Loucy (cell line): ENCODE measurements at regions not wholly inside any gene's neighbourhood (a gene's known extent, or its start where the extent isn't known, plus 50 kb on each side); places are given as distances from the start of the nearest gene placed in this dataset.
"Not testable (repeated sequence)": the region's sequence is repeated elsewhere in the genome, so short reads cannot be mapped to it uniquely, and the experiment has no call there.

Experiments
- H2AFZ ChIP-seq: fragments of 200-600 bp; sonication (generic); 2 replicates; pipeline ENCODE4 v1.6.0; 2016; ENCODE audit warnings: antibody characterized with exemption, mild to moderate bottlenecking, low read length, moderate library complexity
- H3F3A ChIP-seq: fragments of 200-600 bp; 2 replicates; pipeline ENCODE4 v1.6.0; 2016; ENCODE audit warnings: antibody characterized with exemption, low read depth, mild to moderate bottlenecking
- H3K27me3 ChIP-seq: fragments of 200-600 bp; sonication (generic); 2 replicates; pipeline ENCODE4 v1.6.1; 2014; ENCODE audit warnings: low read length, mild to moderate bottlenecking; ENCODE audit not compliant: insufficient read depth, poor library complexity, severe bottlenecking
- H3K36me3 ChIP-seq: fragments of 200-600 bp; sonication (generic); 2 replicates; pipeline ENCODE4 v1.6.1; 2016; ENCODE audit warnings: low read length; ENCODE audit not compliant: insufficient read depth
- H3K4me1 ChIP-seq: fragments of 200-600 bp; sonication (generic); 2 replicates; pipeline ENCODE4 v1.5.1; 2014; ENCODE audit warnings: low read length, mild to moderate bottlenecking; ENCODE audit not compliant: insufficient read depth, poor library complexity, severe bottlenecking
- H3K4me2 ChIP-seq: fragments of 200-600 bp; sonication (generic); 2 replicates; pipeline ENCODE4 v1.6.0; 2014; ENCODE audit warnings: antibody characterized with exemption, low read length, low read depth, mild to moderate bottlenecking; ENCODE audit not compliant: poor library complexity, severe bottlenecking
- H3K4me3 ChIP-seq: fragments of 200-600 bp; sonication (generic); 2 replicates; pipeline ENCODE4 v1.5.1; 2014; ENCODE audit warnings: low read length, mild to moderate bottlenecking, mixed read lengths; ENCODE audit not compliant: poor library complexity, severe bottlenecking
- H3K79me2 ChIP-seq: fragments of 200-600 bp; sonication (generic); 2 replicates; pipeline ENCODE4 v1.6.1; 2014; ENCODE audit warnings: low read length; ENCODE audit not compliant: insufficient read depth
- H3K9ac ChIP-seq: fragments of 200-600 bp; sonication (generic); 2 replicates; pipeline ENCODE4 v1.6.0; 2014; ENCODE audit warnings: mild to moderate bottlenecking, low read depth, low read length, moderate library complexity; ENCODE audit not compliant: poor library complexity, severe bottlenecking
- H3K9me2 ChIP-seq: fragments of 200-600 bp; sonication (generic); replicated peaks from 2 replicates; pipeline ENCODE4 v1.6.1; 2016; ENCODE audit warnings: low read depth, low read length, mixed read lengths
- H3K9me3 ChIP-seq: fragments of 200-600 bp; sonication (generic); 2 replicates; pipeline ENCODE4 v1.6.1; 2014; ENCODE audit warnings: mild to moderate bottlenecking, antibody characterized with exemption, low read length, low read depth; ENCODE audit not compliant: insufficient read depth
- H4K20me1 ChIP-seq: fragments of 200-600 bp; sonication (generic); 2 replicates; pipeline ENCODE4 v1.6.0; 2014; ENCODE audit warnings: antibody characterized with exemption, low read length, mild to moderate bottlenecking; ENCODE audit not compliant: insufficient read depth, poor library complexity, severe bottlenecking
- EZH2phosphoT487 ChIP-seq: fragments of 200-600 bp; IDR thresholded peaks from 2 replicates; pipeline ENCODE4 v1.6.1; 2018; ENCODE audit warnings: antibody characterized with exemption, mild to moderate bottlenecking, moderate library complexity, borderline replicate concordance
- TF ChIP-seq, protein P1 (sequence below): fragments of 200-600 bp; sonication (generic); conservative IDR thresholded peaks from 2 replicates; pipeline ENCODE4 v1.5.1; 2014; ENCODE audit warnings: mild to moderate bottlenecking, antibody characterized with exemption, low read length

- H4K20me1 ChIP-seq = no peaks in the 10 kb centered on the region
- H3K27me3 ChIP-seq = no peaks in the 10 kb centered on the region
- peaks cover 3% of the 10 kb centered on the region; the same call in 1 of the 2 replicates for H3F3A ChIP-seq
- no peaks in the 10 kb centered on the region for H3K36me3 ChIP-seq
- TF ChIP-seq, protein P1, sequence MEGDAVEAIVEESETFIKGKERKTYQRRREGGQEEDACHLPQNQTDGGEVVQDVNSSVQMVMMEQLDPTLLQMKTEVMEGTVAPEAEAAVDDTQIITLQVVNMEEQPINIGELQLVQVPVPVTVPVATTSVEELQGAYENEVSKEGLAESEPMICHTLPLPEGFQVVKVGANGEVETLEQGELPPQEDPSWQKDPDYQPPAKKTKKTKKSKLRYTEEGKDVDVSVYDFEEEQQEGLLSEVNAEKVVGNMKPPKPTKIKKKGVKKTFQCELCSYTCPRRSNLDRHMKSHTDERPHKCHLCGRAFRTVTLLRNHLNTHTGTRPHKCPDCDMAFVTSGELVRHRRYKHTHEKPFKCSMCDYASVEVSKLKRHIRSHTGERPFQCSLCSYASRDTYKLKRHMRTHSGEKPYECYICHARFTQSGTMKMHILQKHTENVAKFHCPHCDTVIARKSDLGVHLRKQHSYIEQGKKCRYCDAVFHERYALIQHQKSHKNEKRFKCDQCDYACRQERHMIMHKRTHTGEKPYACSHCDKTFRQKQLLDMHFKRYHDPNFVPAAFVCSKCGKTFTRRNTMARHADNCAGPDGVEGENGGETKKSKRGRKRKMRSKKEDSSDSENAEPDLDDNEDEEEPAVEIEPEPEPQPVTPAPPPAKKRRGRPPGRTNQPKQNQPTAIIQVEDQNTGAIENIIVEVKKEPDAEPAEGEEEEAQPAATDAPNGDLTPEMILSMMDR = no peak
- no peak for TF ChIP-seq EZH2phosphoT487
- no peak overlapping the region for H3K4me3 ChIP-seq
- H3K9me3 ChIP-seq = no peaks in the 10 kb centered on the region
- H3K4me1 ChIP-seq = peaks cover 35% of the 10 kb centered on the region
- no peaks in the 10 kb centered on the region for H3K79me2 ChIP-seq
- no peak overlapping the region for H3K9ac ChIP-seq
- no peaks in the 10 kb centered on the region for H3K9me2 ChIP-seq
- H3K4me2 ChIP-seq = no peak overlapping the region
- no peak overlapping the region for H2AFZ ChIP-seq
Measured at GRCh38 chr2:44104855-44105271, 63.8 kb upstream of the PPM1B start.

DNA sequence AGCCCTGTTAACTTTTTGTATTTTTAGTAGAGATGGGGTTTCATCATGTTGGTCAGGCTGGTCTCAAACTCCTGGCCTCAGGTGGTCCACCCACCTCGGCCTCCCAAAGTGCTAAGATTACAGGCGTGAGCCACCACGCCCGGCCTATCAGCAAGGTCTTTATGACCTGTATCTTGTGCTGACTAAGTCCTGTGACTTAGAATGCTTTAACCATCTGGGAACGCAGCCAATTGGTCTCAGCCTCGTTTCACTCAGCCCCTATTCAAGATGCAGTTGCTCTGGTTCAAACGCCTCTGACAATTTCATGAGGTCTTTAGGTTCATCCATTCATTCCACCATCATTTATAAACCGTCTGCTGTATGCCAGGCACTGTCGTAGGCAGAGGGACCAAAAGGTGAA, 62.2 kb upstream of the PPM1B start:
- H3K9ac ChIP-seq, H4K20me1 ChIP-seq, H2AFZ ChIP-seq, H3K79me2 ChIP-seq, H3K36me3 ChIP-seq, H3K27me3 ChIP-seq, H3F3A ChIP-seq, H3K4me2 ChIP-seq, H3K9me2 ChIP-seq, H3K9me3 ChIP-seq, H3K4me3 ChIP-seq: not testable (repeated sequence)
- peaks cover 26% of the 10 kb centered on the region for H3K4me1 ChIP-seq

- Histone ChIP-seq H3K27me3 (no peaks in the 10 kb centered on the region), H3K4me1 (peaks cover 24% of the 10 kb centered on the region), H2AFZ (no peak overlapping the region), H3K9me3 (no peaks in the 10 kb centered on the region), H4K20me1 (no peaks in the 10 kb centered on the region), H3K9me2 (no peaks in the 10 kb centered on the region), H3K36me3 (no peaks in the 10 kb centered on the region), H3K4me3 (no peak overlapping the region), H3K9ac (no peak overlapping the region), H3K79me2 (no peaks in the 10 kb centered on the region), H3F3A (no peaks in the 10 kb centered on the region), H3K4me2 (no peak overlapping the region)
- no peak for TF ChIP-seq EZH2phosphoT487
- TF ChIP-seq, protein P1 = no peak
Measured at GRCh38 chr2:44107086-44107740, 61.5 kb upstream of the PPM1B start.

DNA sequence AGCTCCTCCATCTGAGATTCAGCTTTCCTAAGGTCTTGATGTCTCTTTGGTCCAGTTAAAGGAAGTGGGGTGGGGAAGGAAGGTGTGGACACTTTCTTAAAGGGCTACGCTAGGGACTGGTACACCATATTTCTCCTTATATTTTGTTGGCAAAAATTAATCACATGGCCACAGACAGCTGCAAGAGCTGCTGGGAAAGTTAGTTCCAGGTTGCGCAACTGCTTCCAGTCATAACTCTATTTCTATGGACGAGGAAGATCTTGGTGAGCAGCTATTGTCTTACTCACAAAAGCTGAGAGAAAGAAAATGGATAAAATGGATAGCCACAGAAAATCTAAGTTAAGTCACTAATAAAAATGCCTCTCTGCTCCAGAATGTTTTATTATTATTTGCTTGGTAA, 60.7 kb upstream of the PPM1B start:
- Histone ChIP-seq H3K9ac (no peak overlapping the region), H4K20me1 (no peaks in the 10 kb centered on the region), H3K79me2 (no peaks in the 10 kb centered on the region), H3K36me3 (no peaks in the 10 kb centered on the region), H3K4me3 (no peak overlapping the region), H3K4me1 (peaks cover 23% of the 10 kb centered on the region), H3K4me2 (no peak overlapping the region), H3K9me2 (no peaks in the 10 kb centered on the region), H2AFZ (no peak overlapping the region), H3K9me3 (no peaks in the 10 kb centered on the region), H3K27me3 (no peaks in the 10 kb centered on the region), H3F3A (no peaks in the 10 kb centered on the region)
- TF ChIP-seq, protein P1 = no peak
- TF ChIP-seq EZH2phosphoT487 = no peak
